Cardiac muscle cell (in vitro differentiated cells and primary cell): ENCODE measurements at regions not wholly inside any gene's neighbourhood (a gene's known extent, or its start where the extent isn't known, plus 50 kb on each side); places are given as distances from the start of the nearest gene placed in this dataset.
A peak's percentile ranks its signal among the peaks of the same experiment; 100 is the strongest.

Source experiments
- DNase-seq, 2 donors: peaks; one replicate each; pipeline versions ENCODE4 v3.0.0 to v3.0.0-alpha.2; 2010 to 2017; ENCODE audit warnings: low read depth in 1 of 2, low spot score in 1 of 2
- H3K27ac ChIP-seq: fragments of 200-600 bp; sonication (generic); 2 replicates; pipeline ENCODE4 v1.5.1; 2016
- H3K27me3 ChIP-seq: fragments of 200-600 bp; sonication (generic); 2 replicates; pipeline ENCODE4 v1.6.0; 2016; ENCODE audit warnings: control low read depth
- H3K36me3 ChIP-seq: fragments of 200-600 bp; sonication (generic); 2 replicates; pipeline ENCODE4 v1.5.1; 2016; ENCODE audit warnings: control low read depth
- H3K4me1 ChIP-seq: fragments of 200-600 bp; sonication (generic); 2 replicates; pipeline ENCODE4 v1.8.1; 2017; ENCODE audit warnings: low read depth, mild to moderate bottlenecking, mixed run types
- H3K4me3 ChIP-seq: fragments of 200-600 bp; sonication (generic); 2 replicates; pipeline ENCODE4 v1.5.1; 2016; ENCODE audit warnings: mild to moderate bottlenecking
- H3K9me3 ChIP-seq: fragments of 200-600 bp; sonication (generic); 2 replicates; pipeline ENCODE4 v1.5.1; 2017; ENCODE audit warnings: low read depth, mild to moderate bottlenecking, control low read depth
- TF ChIP-seq, protein P1 (sequence below): IDR thresholded peaks from 2 replicates; pipeline ENCODE4 v1.5.1; 2012; ENCODE audit warnings: low read depth, mild to moderate bottlenecking, low read length

DNA sequence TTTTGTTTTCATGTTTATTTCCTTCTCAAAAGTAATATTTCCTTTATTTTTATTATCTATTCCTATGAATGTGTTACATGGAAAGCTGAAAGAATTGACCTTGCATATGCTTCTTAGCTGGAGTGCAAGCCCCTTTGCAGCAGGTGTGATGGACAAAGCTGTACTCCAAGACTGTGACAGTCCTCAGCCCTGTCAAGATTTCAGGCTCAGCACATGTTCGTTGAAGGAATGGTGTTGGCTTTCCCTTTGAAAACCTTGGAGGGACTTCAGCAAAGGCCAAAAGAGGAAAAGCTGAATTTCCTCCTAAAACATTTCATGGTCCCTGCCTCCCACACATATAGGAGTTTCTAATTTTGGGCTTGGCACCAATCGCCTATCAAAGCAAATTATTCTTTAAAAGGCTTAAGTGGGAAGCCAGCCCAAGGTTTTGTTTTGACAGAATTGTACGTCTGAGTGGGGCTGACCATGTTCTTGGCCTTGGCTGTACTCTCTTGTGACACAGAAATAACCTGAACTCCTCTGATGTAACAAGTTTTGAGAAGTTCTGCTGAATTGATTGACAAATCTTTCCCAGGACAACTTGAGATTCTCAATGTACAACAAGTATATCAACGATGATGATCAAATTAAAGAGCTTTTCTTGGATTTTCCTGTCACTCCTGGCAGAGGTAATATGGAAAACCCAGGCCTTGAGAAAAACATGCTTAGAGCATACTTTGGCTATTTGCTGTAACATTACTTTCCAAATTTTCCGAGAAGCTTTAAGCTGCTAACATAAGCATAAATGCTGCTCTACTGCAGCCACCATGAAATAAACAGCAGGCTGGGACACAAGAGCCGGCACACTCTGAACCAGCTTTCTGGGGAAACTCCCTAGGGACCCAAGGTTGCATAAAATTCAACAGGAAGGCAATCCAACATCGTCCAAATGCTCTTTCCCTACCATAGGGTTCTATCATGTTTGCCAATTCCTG, 135.7 kb upstream of the ZNF648 start:
- Histone ChIP-seq H3K9me3 (no peaks in the 10 kb centered on the region), H3K4me3 (no peak overlapping the region), H3K27ac (no peak overlapping the region), H3K4me1 (peaks cover 12% of the 10 kb centered on the region), H3K27me3 (peaks cover 29% of the 10 kb centered on the region), H3K36me3 (no peaks in the 10 kb centered on the region)
- DNase-seq = peak in 1 of 2 donors; percentile 38
- TF ChIP-seq, protein P1, sequence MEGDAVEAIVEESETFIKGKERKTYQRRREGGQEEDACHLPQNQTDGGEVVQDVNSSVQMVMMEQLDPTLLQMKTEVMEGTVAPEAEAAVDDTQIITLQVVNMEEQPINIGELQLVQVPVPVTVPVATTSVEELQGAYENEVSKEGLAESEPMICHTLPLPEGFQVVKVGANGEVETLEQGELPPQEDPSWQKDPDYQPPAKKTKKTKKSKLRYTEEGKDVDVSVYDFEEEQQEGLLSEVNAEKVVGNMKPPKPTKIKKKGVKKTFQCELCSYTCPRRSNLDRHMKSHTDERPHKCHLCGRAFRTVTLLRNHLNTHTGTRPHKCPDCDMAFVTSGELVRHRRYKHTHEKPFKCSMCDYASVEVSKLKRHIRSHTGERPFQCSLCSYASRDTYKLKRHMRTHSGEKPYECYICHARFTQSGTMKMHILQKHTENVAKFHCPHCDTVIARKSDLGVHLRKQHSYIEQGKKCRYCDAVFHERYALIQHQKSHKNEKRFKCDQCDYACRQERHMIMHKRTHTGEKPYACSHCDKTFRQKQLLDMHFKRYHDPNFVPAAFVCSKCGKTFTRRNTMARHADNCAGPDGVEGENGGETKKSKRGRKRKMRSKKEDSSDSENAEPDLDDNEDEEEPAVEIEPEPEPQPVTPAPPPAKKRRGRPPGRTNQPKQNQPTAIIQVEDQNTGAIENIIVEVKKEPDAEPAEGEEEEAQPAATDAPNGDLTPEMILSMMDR = no peak

DNA sequence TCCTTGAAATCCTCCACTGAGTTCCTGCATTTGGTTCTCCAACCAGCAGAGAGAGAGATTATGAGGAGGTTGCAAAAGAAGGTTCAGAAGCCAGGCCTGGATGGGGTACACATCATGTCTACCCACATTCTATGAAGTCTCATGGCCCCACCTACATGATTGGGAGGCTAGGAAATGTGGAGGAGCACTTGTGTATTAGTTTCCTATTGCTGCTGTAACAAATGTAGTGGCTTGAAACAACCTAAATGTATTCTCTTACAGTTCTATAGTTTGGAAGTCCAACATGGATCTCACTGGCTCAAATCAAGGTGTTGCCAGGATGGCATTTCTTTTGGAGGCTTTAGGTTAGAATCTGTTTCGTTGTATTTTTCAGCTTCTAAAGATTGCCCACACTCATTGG, 134.2 kb upstream of the ZNF648 start:
- peaks cover 7% of the 10 kb centered on the region for H3K4me1 ChIP-seq
- H3K27ac ChIP-seq = no peak overlapping the region
- peaks cover 31% of the 10 kb centered on the region for H3K27me3 ChIP-seq
- H3K9me3 ChIP-seq = no peaks in the 10 kb centered on the region
- DNase-seq = no peak
- TF ChIP-seq, protein P1 = no peak
- H3K4me3 ChIP-seq = no peak overlapping the region
- H3K36me3 ChIP-seq = no peaks in the 10 kb centered on the region

DNA sequence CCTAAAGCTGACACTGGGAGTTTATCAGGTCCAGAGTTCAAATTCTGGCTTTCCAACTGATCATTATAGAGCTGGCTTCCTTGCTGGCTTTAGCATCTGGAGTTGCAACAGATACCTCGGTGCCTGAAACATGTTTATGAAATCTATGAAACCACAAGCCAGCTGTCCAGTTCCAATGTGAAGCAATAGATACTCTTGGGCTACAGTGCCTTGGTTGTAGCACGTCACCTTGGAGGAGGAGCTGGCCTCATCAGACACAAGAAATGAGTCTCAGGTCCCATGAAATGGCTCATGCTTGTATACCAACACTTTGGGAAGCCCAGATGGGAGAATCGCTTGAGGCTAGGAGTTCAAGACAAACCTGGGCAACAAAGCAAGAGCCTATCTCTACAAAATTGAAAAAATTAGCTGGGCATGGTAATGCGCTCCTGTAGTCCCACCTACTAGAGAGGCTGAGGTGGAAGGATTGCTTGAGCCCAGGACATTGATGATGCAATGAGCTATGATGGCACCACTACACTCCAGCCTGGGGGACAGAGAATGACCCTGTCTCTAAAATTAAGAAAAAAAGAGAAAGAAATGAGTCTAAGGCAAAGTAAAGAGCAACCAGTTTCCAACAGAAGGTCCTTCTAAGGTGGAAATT, 132.5 kb upstream of the ZNF648 start:
- peak in 1 of 2 donors; percentile 35 for DNase-seq

DNA sequence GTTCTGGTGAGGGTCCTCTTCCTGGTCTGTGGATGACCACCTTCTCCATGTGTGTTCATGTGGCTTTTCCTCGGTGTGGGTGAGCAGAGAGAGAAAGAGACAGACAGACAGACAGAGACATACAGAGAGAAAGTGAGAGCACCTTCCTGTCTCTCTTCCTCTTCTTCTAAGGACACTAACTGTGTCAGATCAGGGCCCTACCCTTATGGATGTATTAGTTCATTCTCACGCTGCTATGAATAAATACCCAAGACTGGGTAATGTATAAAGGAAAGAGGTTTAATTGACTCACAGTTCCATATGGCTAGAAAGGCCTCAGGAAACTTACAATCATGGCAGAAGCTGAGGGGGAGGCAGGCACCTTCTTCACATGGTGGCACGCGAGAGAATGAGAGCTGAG, 131.5 kb upstream of the ZNF648 start:
- no peak for DNase-seq
- Histone ChIP-seq H3K4me3 (no peak overlapping the region), H3K27me3 (peaks cover 56% of the 10 kb centered on the region), H3K36me3 (no peaks in the 10 kb centered on the region), H3K9me3 (no peaks in the 10 kb centered on the region), H3K4me1 (no peaks in the 10 kb centered on the region), H3K27ac (no peak overlapping the region)
- TF ChIP-seq, protein P1 = no peak

More for the DNA sequence above, 132.5 kb upstream of the ZNF648 start:
- Histone ChIP-seq H3K36me3 (no peaks in the 10 kb centered on the region), H3K9me3 (no peaks in the 10 kb centered on the region), H3K27me3 (peaks cover 47% of the 10 kb centered on the region), H3K4me1 (no peaks in the 10 kb centered on the region), H3K27ac (no peak overlapping the region), H3K4me3 (no peak overlapping the region)
- TF ChIP-seq, protein P1 = no peak

DNA sequence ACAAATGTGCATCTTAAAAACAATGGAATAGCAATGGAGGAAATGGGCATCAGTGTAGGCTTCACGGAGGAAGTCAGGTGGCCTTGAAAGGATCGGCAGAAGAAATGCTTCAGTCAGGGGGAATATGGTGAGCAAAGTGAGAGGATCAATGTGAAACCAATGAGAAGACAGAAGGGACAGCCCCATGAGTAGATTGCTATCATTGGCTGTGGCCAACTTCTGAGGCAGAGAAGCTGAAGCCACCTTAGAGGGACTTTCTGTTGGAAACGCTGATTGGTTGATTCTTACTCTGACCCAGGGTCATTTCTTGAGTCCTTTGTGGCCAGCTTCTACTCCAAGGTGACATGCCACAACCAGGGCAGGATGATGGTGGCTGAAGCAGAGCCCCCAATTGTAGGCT, 130.7 kb upstream of the ZNF648 start:
- TF ChIP-seq, protein P1 = no peak
- DNase-seq = no peak

More for the DNA sequence above, 130.7 kb upstream of the ZNF648 start:
- Histone ChIP-seq H3K9me3 (no peaks in the 10 kb centered on the region), H3K4me3 (no peak overlapping the region), H3K36me3 (no peaks in the 10 kb centered on the region), H3K4me1 (no peaks in the 10 kb centered on the region), H3K27ac (no peak overlapping the region), H3K27me3 (peaks cover 62% of the 10 kb centered on the region)
